22Rv1 (cell line): ENCODE measurements at regions not wholly inside any gene's neighbourhood (a gene's known extent, or its start where the extent isn't known, plus 50 kb on each side); places are given as distances from the start of the nearest gene placed in this dataset.
"Not testable (repeated sequence)": the region's sequence is repeated elsewhere in the genome, so short reads cannot be mapped to it uniquely, and the experiment has no call there.

ENCODE experiments used
- ZFX ChIP-seq: fragments of 450-650 bp; IDR thresholded peaks from 2 replicates; pipeline ENCODE4 v1.6.1; 2017; ENCODE audit warnings: antibody characterized with exemption, borderline replicate concordance
- TF ChIP-seq, protein P1 (sequence below): fragments of 450-650 bp; IDR thresholded peaks from 2 replicates; pipeline ENCODE4 v1.5.1; 2017; ENCODE audit warnings: mild to moderate bottlenecking

DNA sequence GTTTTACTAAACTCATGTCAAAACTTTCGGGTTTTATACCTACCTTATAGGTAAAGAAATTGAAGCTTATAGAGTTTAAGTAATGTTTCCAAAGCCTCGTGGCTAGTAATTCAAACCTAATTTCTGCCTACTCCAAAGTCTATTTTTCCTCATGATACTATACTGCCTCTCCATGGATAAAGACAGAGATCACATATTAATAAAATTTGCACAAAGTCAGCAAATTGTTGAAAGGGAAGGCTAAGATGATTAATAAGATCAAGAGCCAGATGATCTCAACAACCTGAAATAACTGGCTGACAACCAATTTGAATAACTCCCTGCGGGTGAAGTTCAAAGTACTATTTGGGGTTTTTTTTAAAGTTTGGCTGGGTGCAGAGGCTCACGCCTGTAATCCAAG is 233.7 kb downstream of the CEP170 start:
- TF ChIP-seq, protein P1, sequence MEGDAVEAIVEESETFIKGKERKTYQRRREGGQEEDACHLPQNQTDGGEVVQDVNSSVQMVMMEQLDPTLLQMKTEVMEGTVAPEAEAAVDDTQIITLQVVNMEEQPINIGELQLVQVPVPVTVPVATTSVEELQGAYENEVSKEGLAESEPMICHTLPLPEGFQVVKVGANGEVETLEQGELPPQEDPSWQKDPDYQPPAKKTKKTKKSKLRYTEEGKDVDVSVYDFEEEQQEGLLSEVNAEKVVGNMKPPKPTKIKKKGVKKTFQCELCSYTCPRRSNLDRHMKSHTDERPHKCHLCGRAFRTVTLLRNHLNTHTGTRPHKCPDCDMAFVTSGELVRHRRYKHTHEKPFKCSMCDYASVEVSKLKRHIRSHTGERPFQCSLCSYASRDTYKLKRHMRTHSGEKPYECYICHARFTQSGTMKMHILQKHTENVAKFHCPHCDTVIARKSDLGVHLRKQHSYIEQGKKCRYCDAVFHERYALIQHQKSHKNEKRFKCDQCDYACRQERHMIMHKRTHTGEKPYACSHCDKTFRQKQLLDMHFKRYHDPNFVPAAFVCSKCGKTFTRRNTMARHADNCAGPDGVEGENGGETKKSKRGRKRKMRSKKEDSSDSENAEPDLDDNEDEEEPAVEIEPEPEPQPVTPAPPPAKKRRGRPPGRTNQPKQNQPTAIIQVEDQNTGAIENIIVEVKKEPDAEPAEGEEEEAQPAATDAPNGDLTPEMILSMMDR = not testable (repeated sequence)
- TF ChIP-seq ZFX = not testable (repeated sequence)
